ENCODE measurements at regions not wholly inside any gene's neighbourhood (a gene's known extent, or its start where the extent isn't known, plus 50 kb on each side); places are given as distances from the start of the nearest gene placed in this dataset.
"Not testable (repeated sequence)": the region's sequence is repeated elsewhere in the genome, so short reads cannot be mapped to it uniquely, and the experiment has no call there.

GRCh38 chr3:13248640-13249039 lies 171.5 kb downstream of the NUP210 start:
- DNase-seq: no peak

GRCh38 chr3:13245615-13245978 lies 172.4 kb upstream of the IQSEC1 start:
- DNase-seq: no peak

GRCh38 chr3:13243586-13243985 lies 170.4 kb upstream of the IQSEC1 start:
- DNase-seq: no peak

DNA sequence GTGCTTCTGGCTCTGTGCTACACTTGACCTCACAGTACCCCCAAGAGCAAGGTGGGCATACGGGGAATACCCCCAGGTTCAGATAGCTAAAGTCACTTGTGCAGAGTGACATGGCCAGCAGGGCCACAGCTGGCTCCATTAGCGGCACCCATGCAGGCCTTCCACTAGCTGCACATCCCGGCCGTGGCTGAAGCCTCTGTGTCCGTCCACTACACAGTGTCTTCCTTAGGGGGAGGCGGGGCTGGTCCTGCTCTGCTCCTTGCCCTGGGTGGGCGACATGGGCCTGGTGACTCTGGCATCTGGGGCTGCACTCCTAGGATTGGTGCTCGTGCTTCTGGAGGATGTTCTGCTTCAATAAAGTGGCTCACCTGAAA lies 169.1 kb upstream of the IQSEC1 start:
- no peak for DNase-seq

DNA sequence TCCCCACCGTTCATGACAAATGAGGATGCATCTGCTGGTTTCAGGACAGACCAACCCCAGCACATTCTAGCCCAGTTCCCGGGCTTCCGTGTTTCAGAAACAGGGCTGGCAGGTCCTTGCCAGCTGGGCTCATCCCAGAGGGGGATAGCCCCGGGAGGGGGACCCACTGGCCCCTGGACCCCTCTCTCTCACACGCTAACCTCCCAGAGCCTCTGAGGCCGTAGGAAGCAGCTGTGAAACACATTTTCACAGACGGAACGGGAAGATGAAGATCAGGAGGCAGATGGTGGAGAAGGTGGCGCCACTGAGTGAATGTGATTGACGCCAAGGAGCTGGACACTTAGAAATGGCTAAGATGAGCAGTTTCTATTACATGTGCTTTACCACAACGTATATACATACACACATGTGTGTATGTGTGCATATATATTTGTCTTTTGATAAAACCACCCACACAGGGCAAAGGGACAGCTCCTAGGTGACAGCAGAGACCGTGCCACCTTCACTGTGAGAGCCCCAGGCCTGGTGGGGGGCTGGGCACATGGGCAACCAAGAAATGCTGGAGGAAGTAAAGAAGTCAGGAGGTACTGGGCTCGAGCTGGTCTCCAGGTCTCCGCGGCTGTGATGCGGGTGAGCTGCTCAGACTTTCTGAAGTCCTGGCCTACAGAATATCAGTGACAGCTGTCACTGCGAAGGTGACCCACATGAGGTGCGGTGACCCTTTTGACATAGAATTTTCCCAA lies 168.6 kb upstream of the IQSEC1 start:
- DNase-seq: no peak

DNA sequence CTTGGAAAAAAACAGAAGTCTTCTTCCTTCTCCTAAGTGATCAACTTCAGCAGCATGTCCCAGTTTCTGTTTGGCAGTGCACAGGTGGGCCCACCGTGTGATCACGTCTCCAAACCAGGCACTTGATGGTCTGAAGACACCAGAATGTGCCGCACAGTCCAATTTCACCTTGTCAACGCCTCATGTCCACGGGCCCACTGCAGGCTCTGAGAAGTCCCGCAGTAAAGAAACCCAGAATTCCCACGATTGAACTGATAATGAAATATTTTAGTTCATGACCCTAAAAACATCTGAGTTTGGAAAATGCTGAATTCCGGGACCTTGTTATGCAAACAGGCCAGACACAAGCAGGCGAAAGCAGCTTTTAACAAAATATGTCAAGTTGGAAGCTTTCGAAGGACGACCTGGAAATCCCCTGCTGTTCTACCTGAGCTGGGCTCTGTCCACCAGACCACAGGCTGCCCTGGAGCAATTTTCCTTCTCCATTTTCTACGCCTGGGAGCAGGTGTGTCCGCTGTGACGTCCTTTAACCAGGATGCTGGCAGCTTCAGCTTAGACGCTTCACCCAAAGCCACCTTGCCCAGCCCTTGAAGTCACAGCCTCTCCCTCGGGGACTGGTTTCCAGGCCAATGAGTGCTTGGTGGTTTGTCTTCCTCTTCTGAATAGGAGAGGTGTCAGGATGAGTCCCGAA lies 167.8 kb upstream of the IQSEC1 start:
- no peak for DNase-seq

DNA sequence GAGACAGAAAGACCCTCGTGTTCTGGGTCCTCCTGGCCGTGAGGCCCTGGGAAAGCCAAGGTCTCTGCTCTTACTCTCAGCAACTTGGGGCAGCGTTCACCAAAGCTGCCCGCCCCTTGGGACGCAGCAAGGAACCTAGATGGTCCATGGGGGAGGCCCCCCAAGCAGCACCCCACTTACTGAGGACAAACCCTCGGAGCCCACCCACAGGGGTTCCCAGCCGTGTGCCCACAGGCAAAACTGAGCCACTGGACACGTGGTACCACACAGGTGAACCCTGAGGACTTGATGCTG lies 166.2 kb upstream of the IQSEC1 start:
- DNase-seq: no peak

- no peak for DNase-seq
These were observed 165.6 kb upstream of the IQSEC1 start for GRCh38 chr3:13238687-13239466.

- DNase-seq: no peak
These were observed 164.7 kb upstream of the IQSEC1 start for GRCh38 chr3:13237776-13238490.

- no peak for DNase-seq
These were observed 163.4 kb upstream of the IQSEC1 start for GRCh38 chr3:13236557-13237173.

GRCh38 chr3:13235897-13236296 lies 162.7 kb upstream of the IQSEC1 start:
- DNase-seq: no peak

- no peak for DNase-seq
These were observed 161.8 kb upstream of the IQSEC1 start for GRCh38 chr3:13235079-13235478.

DNA sequence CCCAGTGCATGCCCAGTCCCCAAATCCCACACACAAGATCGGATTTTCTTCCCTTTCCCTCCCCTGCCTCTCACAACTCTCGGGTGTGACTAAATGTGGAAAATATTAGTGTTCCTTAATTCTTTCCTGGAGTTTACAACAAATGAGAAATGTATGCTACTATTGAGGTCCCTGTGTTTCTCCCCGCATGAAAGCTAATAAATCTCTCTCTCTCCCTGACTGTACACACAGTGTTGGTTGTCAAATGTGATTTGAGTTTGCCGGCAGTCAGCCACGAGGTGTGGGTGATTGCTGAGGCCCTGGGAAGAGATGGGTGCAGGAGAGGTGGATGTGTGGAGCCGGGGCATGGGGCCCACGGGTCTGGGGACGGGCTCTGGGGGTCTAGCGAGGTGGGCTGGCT lies 161.4 kb upstream of the IQSEC1 start:
- DNase-seq: no peak

GRCh38 chr3:13233487-13234485 lies 160.6 kb upstream of the IQSEC1 start:
- no peak for DNase-seq

DNA sequence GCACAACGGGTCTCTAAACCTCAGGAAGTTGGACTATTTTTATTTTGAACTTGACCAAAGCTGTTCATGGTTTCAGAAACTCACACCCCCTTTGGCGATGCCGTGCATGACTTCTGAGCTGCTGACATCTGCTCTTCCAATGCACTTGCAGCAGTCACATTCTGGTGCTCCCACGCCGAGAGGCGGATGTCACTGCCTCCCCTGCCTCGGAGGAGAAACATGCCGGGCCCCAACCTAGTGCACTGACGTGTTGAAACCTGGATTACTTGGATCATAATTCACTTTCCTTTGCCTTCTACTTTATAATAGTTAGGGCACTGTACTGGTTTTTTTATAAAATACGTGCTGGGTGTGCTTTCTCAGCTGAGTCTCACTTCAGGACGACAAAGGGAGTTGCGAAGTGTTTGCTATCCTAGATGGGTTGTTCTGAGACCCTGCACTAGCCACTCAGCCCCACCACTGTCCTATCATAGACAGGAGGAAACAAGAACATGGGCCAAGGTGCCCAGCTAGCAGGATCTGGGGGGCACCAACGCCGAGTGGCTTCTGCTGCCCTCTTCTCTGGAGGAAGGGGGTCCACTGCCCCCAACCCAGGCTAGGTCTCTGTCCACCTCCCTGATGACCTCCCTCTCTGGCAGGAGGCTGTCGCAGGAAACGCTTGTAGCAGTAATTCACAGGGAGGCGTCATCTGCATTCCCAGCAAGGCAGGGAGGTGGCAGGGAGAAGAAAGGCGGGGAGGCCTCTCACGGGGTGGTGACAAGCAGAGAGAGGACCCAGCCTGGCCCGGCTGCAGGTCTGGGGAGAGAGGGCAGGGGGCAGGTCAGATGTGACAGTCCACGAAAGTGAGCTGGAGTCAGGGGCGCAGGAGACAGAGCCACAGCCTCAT lies 158.8 kb upstream of the IQSEC1 start:
- no peak for DNase-seq

DNA sequence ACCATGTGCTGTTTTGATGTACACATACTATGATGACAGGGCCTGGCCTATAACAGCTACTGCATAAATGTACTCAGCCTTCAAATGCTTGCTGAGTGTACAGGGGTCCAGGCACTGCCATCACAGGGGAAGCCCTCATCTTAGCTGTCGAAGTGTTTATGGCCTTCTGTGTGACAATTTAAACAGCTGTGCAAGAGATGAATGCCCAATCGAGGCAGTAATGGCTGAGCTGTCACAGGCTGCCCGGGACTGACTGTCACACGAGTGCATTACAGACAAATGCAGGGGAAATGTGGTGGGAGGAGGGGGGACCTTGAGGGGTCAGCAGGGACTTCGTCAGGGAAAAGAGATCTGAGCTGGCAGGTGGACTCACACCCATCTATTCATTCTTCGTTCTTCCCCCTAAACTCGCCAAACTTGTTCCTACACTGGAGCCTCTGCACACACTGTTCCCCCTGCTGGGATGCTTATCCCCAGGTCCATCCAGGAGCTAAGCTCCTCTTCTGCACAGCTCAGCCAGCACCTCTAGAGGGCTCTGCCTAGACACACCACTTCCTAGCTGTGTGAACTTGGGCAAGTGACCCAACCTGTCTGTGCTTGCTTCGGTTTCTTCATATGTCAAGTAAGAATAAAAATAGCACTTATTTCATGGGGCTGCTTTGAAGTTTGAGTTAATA lies 156.2 kb upstream of the IQSEC1 start:
- DNase-seq: no peak

GRCh38 chr3:13228584-13228983 lies 155.4 kb upstream of the IQSEC1 start:
- DNase-seq: no peak

GRCh38 chr3:13228169-13228568 lies 154.9 kb upstream of the IQSEC1 start:
- not testable (repeated sequence) for DNase-seq

DNA sequence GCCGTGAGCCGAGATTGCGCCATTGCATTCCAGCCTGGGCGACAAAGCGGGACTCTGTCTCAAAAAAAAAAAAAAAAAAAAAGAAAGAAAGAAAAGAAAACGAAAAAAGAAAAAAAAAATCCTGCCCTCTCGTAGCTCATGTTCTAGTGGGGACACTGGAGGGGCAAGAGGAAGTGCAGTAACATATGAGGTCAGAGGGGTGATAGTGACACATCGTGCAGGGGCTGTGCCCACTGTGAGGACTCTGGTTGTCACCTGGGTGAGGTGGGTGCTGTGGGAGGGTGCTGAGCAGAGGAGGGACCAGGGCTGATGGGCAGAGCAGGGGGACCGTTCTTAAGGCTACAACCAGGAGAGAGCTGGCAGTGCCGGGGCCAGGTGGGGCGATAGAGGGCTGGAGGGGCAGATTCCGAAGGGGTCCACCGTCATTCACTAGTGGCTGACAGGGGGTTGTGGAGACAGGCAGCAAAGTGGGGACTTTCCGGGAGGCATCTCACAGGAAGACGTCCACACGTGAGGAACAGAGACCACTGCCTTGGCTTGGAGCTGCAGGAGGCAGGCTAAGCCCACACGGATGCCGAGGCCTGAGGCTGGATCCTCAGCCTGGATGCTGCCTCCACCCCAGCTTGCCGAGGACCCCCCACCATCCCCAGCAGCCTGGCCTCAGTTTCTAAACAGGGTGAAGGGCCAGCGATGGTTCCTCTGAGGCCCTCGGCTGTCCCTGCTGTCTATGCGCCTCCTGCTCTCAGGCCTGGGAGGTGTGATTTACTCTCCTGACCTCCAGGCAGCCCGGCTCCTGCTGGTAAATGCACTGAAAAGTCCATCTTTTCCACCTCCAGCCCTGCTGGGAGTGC lies 154.3 kb upstream of the IQSEC1 start:
- DNase-seq: no peak
